NOMO-1 treated with DMSO at 0.1 percent for 48 hours (cell line): ENCODE measurements at regions not wholly inside any gene's neighbourhood (a gene's known extent, or its start where the extent isn't known, plus 50 kb on each side); places are given as distances from the start of the nearest gene placed in this dataset.
"Not testable (repeated sequence)": the region's sequence is repeated elsewhere in the genome, so short reads cannot be mapped to it uniquely, and the experiment has no call there.

ENCODE experiments used
- DNase-seq: peaks from one replicate; lab custom pipeline; 2025; ENCODE audit not compliant: unreplicated experiment; lab: John Stamatoyannopoulos, UW

DNA sequence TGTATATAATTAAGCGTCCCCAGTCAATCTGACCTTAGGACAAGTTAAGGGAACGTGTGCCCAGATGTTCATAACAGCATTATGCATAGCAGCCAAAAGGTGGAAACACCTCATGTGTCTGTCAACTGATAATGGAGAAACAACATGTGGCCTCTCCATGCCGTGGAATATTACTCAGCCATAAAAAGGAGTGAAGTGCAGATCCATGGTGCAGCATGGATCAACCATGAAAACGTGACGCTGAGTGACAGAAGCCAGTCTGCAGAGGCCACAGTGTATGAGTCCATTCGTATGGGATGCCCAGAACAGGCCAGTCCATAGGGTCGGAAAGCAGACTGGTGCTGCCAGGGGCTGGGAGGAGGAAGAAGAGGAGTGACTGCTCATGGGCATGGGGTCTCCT, 161.0 kb upstream of the CIBAR2 start:
- no peak for DNase-seq

DNA sequence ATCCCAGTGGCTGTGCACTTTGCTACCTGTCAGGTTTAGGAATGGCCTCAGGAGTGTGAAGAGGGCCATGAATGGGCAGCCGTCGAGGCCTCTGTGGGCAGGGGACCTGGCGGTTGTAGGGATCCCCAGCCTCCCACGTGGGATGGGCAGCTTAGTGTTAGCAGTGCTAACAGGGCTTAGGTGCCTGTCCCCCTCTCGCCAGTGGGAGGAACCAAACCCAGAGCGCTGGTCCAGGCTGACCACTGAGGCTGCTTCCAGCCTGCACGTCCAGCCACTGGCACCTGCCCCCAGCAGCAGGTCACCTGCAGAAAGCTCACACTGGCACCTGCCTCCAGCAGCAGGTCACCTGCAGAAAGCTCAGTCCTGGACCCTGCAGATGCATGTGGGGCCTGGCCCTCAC, 162.2 kb upstream of the CIBAR2 start:
- DNase-seq = no peak

DNA sequence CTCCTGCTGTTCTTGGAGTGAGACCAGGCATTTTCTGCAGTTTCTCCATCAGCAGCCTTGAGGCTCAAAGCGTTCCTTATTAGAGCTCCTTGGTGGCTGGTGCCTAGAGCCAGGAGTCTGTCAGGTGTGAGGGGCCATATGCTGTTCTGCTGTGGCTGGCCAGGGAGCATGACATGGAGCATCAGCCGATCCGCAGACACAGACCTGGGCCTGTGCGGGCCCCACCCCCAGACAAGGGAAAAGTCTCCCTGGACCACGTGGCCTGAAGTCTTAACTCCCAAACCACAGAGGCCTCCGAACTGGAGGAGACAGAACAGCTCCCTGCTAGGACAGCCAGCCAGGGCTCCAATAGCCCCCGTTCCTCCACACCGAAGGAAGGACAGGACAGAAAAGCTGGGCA, 162.7 kb upstream of the CIBAR2 start:
- DNase-seq = no peak

DNA sequence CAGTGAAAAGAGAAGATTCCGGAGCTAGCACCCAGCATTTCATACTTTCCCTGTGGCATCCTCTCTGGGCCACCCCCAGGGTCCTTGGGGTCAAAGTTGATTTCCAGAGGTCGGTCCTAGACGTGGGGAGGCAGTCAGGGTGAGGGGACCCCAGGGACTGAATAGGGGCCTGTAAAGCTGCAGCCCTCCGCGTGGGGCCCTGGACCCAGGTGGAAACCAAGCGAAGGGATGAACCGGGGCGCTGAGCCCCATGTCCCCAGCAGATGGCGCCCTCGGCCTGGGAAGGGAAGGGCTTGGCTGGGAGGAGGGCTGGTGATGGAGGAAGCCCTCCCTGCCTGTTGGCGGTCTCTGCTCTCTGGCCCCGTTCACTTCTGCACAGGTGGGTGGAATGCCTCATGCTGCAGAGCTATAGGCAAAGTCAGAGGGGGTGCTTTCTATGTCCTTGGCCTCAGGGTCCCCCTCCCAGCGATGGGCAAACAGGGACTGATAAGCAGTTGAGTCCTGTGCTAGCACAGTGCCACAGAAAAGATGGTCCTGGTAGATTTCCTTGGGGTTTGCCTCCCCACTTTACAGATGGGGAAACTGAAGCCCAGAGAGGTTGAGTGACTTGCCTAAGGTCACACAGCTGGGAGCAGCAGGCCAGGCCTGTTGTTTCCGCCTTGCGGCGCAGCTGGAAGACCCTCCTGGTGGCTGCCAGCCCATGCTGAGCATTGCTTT, 163.4 kb upstream of the CIBAR2 start:
- peak; percentile 47 for DNase-seq

DNA sequence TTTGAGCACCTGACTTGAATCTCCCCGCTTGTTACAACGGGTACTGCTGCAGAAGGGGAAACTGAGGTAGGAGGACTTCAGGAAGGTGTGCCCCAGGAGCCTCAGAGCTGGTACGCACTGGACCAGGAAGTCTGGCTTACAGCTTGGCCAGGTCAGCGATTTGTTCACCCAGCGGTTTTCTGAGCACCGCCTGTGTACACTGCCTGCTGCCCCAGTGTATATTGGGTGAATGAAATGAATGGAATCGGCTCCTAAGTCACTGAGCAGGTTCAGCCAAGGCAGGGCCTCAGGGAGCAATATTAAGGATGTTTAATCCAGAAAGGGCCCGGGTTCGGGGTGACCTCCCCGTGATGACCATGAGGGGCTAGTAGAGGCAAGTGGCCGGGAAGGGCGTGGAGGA, 164.0 kb upstream of the CIBAR2 start:
- DNase-seq = no peak

DNA sequence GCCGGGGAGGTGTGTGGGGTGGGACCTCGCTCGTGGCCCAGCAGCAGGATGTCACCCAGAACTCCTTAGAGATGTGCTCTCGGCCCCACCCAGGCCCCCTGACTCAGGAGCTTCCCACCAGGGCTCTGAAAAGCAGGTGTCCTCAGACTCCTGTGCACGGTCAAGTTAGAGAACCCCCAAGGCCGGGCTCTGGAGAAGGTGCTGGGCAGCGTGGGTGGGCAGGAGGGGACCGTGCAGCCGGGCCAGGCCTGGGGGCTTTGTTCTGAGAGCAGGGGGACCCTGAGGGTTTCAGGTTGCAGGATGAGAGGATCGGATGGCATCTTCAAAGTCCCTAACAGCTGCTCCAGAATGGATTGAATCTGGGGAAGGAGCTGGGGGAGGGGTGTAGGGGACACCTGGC, 164.4 kb upstream of the CIBAR2 start:
- DNase-seq = no peak

DNA sequence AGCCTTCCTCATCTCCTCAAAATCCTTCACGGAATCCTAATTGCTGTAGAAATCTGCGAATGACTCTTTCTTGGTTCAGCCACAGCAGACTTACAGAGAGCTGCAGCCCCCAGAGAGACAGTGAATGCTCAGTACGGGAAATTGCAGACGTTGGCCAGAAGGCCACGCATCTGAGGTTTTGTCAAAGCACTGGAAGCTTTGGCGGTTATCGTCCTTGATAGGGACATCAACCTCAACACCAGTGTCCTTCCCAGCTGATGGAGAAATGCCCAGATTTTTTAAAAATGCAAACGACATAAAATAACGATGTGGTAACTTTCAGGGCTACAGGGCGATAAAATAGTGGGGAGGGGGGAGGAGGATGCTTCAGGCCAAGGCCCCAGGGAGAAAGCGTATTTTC, 166.6 kb upstream of the CIBAR2 start:
- DNase-seq = no peak

DNA sequence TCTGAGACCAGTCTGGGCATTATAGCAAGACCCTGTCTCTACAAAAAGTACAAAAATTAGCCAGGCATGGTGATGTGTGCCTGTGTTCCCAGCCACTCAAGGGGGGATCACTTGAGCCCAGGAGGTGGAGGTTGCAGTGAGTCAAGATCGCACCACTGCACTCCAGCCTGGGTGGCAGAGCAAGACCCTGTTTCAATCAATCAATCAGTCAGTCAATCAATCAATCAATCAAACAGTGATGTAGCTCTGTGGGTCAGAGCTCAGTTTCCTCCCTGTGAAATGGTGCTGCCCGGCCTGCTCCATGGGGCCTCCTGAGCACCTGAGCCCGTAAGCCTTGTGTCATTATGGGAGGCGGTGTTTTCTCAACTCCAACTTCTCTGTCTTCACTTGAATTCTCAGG, 167.1 kb upstream of the CIBAR2 start:
- no peak for DNase-seq

DNA sequence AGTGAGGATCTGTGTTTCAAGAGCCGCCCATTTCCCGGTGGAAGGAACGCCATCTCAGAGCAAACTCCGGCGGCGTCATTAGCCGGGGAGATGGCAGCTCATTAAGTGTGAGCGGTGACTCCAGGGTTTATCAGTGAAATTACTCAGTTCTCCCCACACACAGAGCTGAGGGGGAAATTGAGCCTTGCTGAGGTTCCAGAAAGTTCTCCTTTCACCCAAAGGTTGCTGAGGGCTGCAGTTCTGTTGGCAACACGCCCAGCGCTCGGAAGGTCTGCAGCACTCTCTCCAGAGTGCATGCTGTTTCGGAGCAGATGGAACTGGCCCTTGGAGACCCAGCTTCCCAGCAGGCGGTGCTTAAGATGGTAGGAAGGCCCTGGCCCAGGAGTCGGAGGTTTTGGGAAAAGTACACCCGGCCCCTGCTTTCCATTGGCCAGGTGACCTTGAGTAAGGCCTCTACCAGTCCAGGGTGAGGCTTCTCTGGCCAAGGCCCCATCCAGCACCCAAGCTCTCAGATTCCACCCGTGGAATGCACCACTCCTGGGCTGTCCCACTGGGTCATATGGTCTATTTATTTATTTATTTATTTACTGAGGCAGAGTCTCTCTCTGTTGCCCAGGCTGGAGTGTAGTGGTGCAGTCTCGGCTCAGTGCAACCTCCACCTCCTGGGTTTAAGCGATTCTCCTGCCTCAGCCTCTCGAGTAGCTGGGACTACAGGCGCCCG, 167.7 kb upstream of the CIBAR2 start:
- no peak for DNase-seq

DNA sequence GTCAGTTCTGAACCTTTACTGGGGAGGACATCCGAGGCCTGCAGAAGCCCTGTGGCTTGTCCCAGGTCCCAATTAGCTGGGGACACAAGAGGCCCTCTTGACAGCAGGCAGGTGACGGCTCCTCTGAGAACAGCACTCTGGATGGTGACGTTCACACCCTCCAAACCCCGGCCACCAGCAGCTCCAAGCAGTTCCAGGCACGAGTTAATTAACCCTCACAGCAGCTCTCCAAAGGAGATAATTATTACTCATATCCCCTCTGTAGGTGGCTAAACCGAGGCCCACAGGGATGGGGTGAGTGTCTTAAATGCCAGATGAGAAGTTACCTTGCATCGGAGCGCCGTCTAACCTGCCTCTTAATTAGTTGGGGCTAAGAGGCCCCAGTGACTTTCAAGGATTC, 168.9 kb upstream of the CIBAR2 start:
- DNase-seq = no peak

DNA sequence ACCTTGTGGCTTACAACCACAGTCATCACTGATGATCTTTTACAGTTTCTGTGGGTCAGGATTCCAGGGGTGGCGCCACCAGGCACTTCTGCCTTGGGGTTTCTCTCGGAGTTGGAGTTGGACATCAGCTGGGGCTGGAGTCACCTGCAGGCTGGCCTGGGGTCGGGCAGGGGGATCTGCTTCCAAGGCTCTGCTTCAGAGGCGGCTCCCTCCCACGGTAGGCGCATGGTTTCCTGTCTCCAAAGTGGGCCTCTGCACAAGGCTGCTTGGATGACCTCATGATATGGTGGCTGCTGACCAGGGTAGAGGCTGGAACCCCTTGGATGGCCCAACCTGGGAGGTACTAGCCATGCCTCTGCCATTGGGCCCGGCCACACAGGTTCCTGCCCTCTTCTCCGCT, 170.6 kb upstream of the CIBAR2 start:
- no peak for DNase-seq

DNA sequence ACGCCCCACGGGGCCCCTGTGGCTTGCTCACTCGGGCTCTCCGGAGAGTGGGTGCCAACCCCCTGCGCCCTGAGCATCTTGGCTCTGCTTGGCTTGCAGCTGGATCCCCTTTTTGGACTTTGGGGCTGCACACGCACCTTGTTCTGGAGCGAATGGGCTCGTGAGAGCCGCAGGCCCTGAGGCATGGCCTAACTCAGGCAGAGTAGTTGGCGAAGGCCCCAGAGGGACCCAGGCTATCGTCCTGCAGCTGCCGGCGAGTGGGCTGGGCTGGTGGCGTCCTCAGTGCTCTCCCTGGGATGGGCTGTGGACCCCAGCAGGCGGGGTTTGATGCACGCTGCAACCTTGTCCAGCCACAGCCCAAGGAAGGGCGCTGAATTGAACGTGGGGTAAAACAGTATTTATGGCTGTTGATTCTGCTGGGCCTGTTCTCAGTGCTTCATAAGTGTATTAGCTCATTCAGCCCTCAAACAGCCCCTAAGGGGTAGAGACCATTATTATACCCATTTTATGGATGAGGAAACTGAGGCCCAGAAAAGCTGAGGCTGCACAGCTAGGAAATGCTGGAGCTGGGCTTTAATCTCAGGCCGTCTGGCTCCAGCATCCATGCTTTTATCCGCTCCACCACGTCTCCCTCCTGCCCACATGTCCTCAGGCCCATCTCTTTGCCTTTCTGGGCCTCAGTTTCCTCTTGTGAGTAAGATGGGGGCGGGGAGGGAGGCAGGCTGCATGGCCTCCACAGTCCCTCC, 171.2 kb upstream of the CIBAR2 start:
- DNase-seq = no peak

DNA sequence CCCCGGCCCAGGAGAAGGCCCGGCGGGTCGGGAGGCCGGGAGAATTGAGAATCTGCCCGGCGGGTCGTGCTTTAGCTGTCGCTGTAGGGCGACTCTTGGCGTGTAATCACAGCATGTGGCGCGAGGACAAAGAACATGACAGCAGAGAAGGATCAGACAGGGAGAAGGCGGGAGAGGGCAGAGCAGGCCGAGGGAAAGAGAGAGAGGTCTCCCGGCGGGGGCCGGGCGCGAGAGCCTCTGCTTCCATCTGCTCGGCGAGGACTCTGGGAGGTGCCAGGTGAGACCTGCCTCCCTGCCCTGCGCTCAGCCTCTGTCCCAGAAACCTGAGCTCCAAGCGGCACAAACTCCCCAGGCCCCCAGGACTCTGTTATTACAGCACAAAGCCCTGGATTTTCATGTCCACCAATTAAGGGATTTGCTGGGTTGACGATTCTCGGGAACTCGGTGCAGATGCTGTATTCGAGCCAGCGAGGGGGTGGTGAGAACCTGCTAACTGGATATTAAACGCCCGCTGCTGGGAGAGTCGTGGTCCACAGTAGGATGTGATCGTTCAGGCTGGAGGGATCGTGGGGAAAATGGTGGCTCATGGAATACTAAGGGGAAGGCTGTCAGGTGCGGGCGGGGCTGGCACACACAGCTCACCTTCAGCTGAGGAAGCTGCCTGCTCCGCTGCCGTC, 172.0 kb upstream of the CIBAR2 start:
- DNase-seq = no peak

DNA sequence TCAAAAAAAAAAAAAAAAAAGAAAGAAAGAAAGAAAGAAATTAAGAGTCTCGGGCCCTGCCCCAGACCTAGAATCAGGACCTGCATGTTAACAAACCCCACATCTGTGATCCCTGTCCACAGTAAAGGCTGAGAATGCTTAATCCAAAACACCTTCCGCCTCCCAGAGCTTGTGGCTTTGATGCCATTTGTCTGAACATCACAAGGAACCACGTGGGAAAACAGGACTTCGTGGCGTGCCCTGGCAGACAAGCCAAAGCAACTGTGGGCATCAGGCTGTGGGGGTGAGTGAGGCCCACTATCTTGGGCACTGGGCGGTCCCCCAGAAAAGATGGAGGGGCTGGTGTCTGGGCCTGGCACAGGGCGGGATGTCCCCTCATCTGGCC, 173.4 kb upstream of the CIBAR2 start:
- no peak for DNase-seq

DNA sequence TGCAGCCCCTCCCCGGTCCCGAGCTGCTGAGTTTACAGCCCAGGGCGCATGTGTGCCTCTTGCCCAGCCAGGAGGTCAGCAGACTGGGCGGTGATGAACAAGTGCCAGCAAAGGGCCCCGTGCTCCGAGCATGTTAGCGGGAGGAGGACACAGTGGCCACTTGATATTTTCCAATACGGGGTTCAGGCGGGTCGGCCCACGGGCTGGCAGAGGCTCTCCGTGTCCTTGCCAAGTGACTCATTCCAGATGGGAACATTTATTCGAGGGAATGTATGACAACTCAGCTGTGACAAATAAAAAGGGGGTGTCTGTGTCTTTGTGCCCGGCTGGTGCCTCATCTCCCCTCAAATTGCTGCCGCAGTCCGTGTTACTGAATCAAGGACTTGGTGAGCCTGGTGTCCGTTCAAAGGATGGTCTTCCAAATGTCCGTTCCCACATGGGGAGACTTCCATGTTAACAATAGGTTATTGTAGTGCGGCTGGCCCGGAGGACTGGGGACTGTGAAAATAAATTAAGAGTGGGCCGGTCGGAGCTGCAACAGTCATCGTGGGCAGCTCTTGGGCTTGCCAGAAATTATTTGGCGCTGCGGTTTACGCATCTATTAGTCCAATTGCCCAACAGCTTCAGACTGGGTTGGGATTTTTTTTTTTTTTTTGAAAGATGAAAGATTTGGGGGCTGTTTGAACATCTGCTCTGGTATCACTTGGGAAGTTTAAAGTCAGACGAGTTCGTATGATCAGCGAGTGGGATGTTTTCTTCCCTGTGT, 174.0 kb upstream of the CIBAR2 start:
- DNase-seq = no peak

DNA sequence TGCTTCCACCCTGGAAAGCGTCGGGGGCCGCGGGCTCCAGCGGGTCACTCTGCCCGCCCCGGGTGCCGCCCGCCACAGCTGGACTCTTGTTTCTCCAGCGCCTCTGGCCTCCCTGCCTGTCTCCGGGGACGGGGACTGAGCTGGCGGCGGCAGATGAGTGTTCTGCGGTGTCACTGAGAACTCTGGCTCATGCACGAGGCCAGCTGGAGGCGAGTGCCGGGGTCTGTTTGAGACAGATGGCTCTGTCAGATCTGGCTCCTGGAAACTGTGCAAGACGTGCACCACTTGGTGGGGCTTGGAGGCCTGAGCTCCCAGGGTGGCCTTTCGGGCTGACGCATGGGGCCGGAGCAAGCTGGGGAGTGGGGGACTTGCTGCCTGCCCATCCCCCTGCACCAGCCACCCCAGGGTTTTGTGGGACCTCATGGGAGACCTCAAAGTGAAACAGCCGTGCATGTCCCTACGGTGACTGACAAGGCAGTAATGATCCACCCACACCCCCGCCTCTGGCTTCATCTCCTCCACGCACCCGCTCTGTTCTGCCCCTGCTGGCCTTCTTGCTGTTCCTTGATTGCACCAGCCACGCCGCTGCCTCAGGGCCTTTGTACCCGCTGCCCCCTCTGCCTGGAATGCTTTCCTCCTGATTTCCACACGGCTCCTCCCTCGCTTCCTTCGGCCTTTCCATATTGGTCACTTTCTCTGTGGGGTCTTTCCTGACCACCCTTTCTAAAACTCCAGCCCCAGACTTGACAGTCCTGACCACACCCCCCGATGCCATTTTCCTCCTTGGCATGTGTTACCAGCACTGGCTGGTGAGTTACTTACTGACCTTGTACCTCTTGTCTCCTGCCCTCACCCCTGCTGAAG, 174.9 kb upstream of the CIBAR2 start:
- DNase-seq = no peak

DNA sequence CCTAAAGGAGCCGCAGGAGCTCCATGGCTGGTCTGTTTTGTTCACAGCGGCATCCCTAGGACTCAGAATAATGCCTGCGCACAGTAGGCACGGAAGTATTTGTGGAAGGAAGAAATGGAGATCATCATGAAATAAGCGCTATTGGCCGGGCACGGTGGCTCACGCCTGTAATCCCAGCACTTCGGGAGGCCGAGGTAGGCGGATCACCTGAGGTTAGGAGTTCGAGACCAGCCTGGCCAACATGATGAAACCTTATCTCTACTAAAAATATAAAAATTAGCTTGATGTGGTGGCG, 175.5 kb upstream of the CIBAR2 start:
- not testable (repeated sequence) for DNase-seq

DNA sequence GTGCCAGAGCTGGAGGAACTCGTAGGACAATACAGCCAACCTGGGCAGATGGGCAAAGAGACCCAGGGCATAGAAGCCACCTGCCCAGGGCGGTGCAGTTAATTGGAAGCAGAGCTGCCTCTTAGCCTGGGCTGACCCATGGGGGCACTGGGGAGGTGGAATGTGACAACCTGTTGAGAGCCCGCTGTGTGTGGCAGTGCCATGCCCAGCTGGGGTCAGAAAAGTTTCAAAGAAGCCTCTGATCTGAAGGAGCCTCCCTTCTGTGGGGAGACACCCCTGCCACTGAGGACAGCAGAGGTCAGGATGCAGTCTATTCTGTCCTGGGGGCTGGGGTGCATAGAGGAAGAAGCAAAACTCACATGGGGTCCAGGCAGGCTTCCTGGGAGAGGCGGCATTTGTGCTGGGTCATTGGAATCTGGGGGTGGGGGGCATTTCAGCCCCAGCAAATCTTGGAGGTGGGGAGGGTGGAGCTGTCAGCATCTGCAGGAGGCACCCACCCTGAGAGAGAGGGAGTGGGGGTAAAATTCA, 176.1 kb upstream of the CIBAR2 start:
- DNase-seq = no peak

DNA sequence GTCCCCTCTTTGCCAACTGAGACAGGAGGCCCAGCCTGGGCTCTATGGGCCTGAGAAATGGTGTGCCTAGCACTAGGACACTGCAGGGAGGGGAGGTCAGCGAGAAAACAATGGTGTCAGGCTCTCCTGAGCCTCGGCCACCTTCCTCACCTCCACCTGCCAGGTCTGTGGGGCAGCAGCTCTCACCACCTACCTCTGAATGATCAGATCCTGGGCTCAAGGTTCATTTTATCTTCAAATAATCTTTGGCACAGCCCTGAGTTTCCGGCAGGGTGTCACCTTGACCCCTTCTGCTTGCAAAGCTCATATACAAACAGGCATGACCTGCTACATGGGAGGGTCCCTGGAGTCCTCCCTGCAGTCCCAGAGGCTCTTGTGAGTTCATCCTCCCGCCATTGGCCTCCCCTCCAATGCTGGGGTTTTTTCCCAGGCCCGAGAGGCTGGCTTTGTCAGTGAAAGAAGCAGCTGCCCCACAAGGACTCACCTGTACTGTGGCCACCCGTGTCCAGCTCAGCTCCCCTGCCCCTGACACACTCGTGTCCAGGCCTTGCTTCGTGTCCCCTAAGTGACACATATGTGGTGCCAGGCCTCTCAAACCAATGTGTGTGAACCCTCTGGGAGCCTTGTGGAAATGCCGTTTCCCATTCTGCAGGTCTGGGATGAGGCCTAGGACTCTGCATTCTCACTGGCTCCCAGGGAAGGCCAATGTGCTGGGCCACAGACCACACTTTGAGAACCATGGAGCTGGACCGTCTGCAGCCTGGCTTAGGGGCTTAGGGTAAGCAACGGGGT, 176.8 kb upstream of the CIBAR2 start:
- DNase-seq = no peak
